Lower leg skin (tissue), 3 donors: ENCODE measurements at regions not wholly inside any gene's neighbourhood (a gene's known extent, or its start where the extent isn't known, plus 50 kb on each side); places are given as distances from the start of the nearest gene placed in this dataset.

Experiments used
- POLR2A ChIP-seq, 2 donors: fragments of 450-650 bp; IDR thresholded peaks; one replicate each; pipeline ENCODE4 v1.6.1; 2016 to 2017; ENCODE audit warnings: antibody characterized with exemption in 2 of 2, mild to moderate bottlenecking in 1 of 2, moderate library complexity in 1 of 2
- TF ChIP-seq, protein P1 (sequence below), 3 donors: fragments of 450-650 bp; IDR thresholded peaks; one replicate each; pipeline ENCODE4 v1.5.1; 2016; ENCODE audit warnings: antibody characterized with exemption in 3 of 3, mild to moderate bottlenecking in 3 of 3, moderate library complexity in 2 of 3

DNA sequence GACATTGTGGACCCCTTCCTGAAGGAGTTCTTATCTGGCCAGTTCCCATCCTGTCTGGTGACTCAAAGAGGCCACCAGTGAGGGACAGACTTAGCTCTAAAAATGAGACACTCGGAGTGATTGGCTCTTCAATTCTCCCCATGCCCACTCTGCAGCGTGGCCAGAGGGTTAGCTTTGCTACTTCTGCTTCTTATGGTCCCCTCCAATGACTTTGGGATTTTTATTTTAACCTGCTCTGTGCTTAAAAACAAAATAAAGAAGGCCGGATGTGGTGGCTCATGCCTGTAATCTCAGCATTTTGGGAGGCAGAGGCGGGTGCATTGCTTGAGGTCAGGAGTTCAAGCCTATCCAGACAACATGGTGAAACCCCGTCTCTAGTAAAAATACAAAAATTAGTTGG, 573.0 kb upstream of the AUTS2 start:
- TF ChIP-seq, protein P1, sequence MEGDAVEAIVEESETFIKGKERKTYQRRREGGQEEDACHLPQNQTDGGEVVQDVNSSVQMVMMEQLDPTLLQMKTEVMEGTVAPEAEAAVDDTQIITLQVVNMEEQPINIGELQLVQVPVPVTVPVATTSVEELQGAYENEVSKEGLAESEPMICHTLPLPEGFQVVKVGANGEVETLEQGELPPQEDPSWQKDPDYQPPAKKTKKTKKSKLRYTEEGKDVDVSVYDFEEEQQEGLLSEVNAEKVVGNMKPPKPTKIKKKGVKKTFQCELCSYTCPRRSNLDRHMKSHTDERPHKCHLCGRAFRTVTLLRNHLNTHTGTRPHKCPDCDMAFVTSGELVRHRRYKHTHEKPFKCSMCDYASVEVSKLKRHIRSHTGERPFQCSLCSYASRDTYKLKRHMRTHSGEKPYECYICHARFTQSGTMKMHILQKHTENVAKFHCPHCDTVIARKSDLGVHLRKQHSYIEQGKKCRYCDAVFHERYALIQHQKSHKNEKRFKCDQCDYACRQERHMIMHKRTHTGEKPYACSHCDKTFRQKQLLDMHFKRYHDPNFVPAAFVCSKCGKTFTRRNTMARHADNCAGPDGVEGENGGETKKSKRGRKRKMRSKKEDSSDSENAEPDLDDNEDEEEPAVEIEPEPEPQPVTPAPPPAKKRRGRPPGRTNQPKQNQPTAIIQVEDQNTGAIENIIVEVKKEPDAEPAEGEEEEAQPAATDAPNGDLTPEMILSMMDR (IDR thresholded peaks at IDR 0.05), result no peak
- no peak for TF ChIP-seq POLR2A (IDR thresholded peaks at IDR 0.05)
